Keratinocyte (primary cell): ENCODE measurements at regions not wholly inside any gene's neighbourhood (a gene's known extent, or its start where the extent isn't known, plus 50 kb on each side); places are given as distances from the start of the nearest gene placed in this dataset.

Experiments used
- DNase-seq: peaks from one replicate; pipeline ENCODE4 v3.0.0-alpha.2; 2011; ENCODE audit warnings: low read depth, missing footprints, low spot score
- FAIRE-seq: peaks from 2 replicates; lab custom pipeline; 2011; peaks lifted over from hg19 to GRCh38; lab: Jason Lieb, UNC
- H2AFZ ChIP-seq: 2 replicates; pipeline ENCODE4 v1.6.0; 2012; ENCODE audit warnings: low read length, control low read depth, inconsistent platforms; ENCODE audit not compliant: control insufficient read depth
- H3K27ac ChIP-seq: 2 replicates; pipeline ENCODE4 v1.5.1; 2011; ENCODE audit warnings: low read length; ENCODE audit not compliant: control insufficient read depth, insufficient read depth
- H3K27me3 ChIP-seq: 3 replicates; pipeline ENCODE4 v1.6.0; 2011; ENCODE audit warnings: low read length; ENCODE audit not compliant: control insufficient read depth, insufficient read depth; ENCODE audit errors: extremely low read depth
- H3K36me3 ChIP-seq, 2 experiments: 2 replicates in 1 of 2; 3 replicates in 1 of 2; pipeline ENCODE4 v1.5.1; 2011; ENCODE audit warnings: low read length in 2 of 2, mild to moderate bottlenecking in 1 of 2; ENCODE audit not compliant: control insufficient read depth in 2 of 2, insufficient read depth in 2 of 2; ENCODE audit errors: extremely low read depth in 1 of 2
- H3K4me1 ChIP-seq: 3 replicates; pipeline ENCODE4 v1.5.1; 2011; ENCODE audit warnings: low read length; ENCODE audit not compliant: control insufficient read depth, insufficient read depth; ENCODE audit errors: extremely low read depth
- H3K4me2 ChIP-seq: 3 replicates; pipeline ENCODE4 v1.6.0; 2011; ENCODE audit warnings: low read depth, low read length; ENCODE audit not compliant: control insufficient read depth, insufficient read depth; ENCODE audit errors: extremely low read depth
- H3K4me3 ChIP-seq, 3 experiments: fragments of 200-600 bp in 1 of 3; sonication (generic) in 1 of 3; 2 replicates in 2 of 3; 3 replicates in 1 of 3; pipeline ENCODE4 v1.5.1; 2011 to 2016; ENCODE audit warnings: low read length in 3 of 3, mild to moderate bottlenecking in 3 of 3, control low read depth in 2 of 3, inconsistent platforms in 1 of 3, low read depth in 1 of 3, mixed read lengths in 1 of 3, mixed run types in 1 of 3, moderate library complexity in 1 of 3; ENCODE audit not compliant: control insufficient read depth in 2 of 3, insufficient read depth in 2 of 3; ENCODE audit errors: extremely low read depth in 1 of 3
- H3K79me2 ChIP-seq: 2 replicates; pipeline ENCODE4 v1.6.0; 2012; ENCODE audit warnings: low read length; ENCODE audit not compliant: control insufficient read depth, insufficient read depth
- H3K9ac ChIP-seq: 3 replicates; pipeline ENCODE4 v1.6.0; 2011; ENCODE audit warnings: low read length; ENCODE audit not compliant: control insufficient read depth, insufficient read depth; ENCODE audit errors: extremely low read depth
- H3K9me1 ChIP-seq: 3 replicates; pipeline ENCODE4 v1.6.0; 2011; ENCODE audit warnings: low read length; ENCODE audit not compliant: control insufficient read depth, insufficient read depth; ENCODE audit errors: extremely low read depth
- H3K9me3 ChIP-seq: 2 replicates; pipeline ENCODE4 v1.5.1; 2012; ENCODE audit warnings: low read depth, low read length; ENCODE audit not compliant: control insufficient read depth
- H4K20me1 ChIP-seq: 3 replicates; pipeline ENCODE4 v1.6.0; 2011; ENCODE audit warnings: low read length; ENCODE audit not compliant: control insufficient read depth, insufficient read depth; ENCODE audit errors: extremely low read depth
- EZH2 ChIP-seq: IDR thresholded peaks from one replicate; pipeline ENCODE4 v1.6.1; 2012; ENCODE audit warnings: inconsistent platforms, mild to moderate bottlenecking, low read length, moderate library complexity
- dilution Hi-C: fragments of 300-500 bp; cut with MboI; formaldehyde crosslinking; loops from one replicate; pipeline ENCODE4 v1.7.0; 2020; ENCODE audit warnings: low sequenced_read_pairs; ENCODE audit not compliant: extremely low pct_ligation_motif_present
- TF ChIP-seq, protein P1 (sequence below), 3 experiments: IDR thresholded peaks in 1 of 3; conservative IDR thresholded peaks in 1 of 3; optimal IDR thresholded peaks in 1 of 3; 2 replicates in 2 of 3; 3 replicates in 1 of 3; pipeline versions ENCODE3 to v1.5.1; 2011; ENCODE audit warnings: low read length in 3 of 3, mild to moderate bottlenecking in 3 of 3, moderate library complexity in 2 of 3, control low read depth in 1 of 3, inconsistent platforms in 1 of 3; ENCODE audit not compliant: insufficient read depth in 2 of 3; ENCODE audit errors: extremely low read depth in 1 of 3

DNA sequence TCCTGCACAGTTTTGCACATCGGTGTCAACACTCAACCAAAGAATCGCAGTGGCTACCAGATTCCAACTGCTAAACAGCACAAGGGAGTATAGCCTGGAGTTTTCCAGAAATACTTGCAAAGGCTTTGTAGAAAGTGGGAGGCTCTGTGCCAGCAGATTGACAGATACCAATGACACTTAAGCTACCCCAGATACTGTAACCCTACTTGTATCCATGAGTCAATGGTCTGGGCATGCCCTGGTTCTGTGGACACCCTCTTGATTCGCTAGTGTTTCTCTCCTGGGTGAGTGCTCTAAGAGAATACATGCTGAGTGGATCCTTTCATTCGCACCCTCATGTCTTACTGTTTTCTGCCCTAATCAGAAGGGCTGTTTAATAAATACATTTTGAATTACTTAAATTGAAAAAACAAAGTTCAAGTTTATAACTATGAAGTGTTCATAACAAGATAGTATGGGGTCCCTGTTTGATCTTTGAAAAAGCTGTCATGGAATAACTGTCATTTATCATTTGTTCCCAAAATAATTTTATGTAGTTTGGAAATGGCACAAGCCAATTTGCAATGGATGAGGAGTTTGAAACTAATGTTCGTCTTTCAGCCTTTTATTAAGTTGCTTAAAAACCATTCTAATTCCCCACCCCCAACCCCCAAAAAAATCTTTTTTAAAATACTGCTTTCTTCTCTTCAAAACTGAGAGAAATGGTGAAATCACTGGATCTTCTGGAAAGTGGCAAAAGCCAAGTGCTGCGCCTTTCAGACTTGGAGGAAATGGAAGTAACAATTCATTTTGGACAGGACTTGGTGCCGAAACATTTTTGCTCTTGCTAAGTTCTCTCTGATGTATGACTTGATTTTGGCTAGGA lies 600.5 kb upstream of the TENM4 start:
- Histone ChIP-seq H3K4me3 (no peak overlapping the region), H4K20me1 (no peaks in the 10 kb centered on the region), H3K79me2 (no peaks in the 10 kb centered on the region), H3K4me1 (no peaks in the 10 kb centered on the region), H3K9ac (no peak overlapping the region), H3K4me2 (no peak overlapping the region), H3K27me3 (no peaks in the 10 kb centered on the region), H3K27ac (no peak overlapping the region), H3K36me3 (peaks cover 0 to 3% of the 10 kb centered on the region in 2 experiments), H3K9me3 (no peaks in the 10 kb centered on the region), H3K9me1 (no peaks in the 10 kb centered on the region), H2AFZ (no peak overlapping the region)
- dilution Hi-C loops, result no loop called here
- TF ChIP-seq, protein P1, sequence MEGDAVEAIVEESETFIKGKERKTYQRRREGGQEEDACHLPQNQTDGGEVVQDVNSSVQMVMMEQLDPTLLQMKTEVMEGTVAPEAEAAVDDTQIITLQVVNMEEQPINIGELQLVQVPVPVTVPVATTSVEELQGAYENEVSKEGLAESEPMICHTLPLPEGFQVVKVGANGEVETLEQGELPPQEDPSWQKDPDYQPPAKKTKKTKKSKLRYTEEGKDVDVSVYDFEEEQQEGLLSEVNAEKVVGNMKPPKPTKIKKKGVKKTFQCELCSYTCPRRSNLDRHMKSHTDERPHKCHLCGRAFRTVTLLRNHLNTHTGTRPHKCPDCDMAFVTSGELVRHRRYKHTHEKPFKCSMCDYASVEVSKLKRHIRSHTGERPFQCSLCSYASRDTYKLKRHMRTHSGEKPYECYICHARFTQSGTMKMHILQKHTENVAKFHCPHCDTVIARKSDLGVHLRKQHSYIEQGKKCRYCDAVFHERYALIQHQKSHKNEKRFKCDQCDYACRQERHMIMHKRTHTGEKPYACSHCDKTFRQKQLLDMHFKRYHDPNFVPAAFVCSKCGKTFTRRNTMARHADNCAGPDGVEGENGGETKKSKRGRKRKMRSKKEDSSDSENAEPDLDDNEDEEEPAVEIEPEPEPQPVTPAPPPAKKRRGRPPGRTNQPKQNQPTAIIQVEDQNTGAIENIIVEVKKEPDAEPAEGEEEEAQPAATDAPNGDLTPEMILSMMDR (optimal IDR thresholded peaks at IDR 0.05 in 1 of 3, IDR thresholded peaks at IDR 0.05 in 1 of 3, conservative IDR thresholded peaks at IDR 0.05 in 1 of 3; ENCODE audit: extremely low read depth in 1 of 3, insufficient read depth in 2 of 3, low read length in 3 of 3), result no peak
- TF ChIP-seq EZH2, result no peak
- no peak for FAIRE-seq
- DNase-seq, result no peak

- no peak for DNase-seq
- FAIRE-seq, result no peak
- Histone ChIP-seq H3K4me3 (no peak overlapping the region), H3K4me1 (no peaks in the 10 kb centered on the region), H4K20me1 (no peaks in the 10 kb centered on the region), H2AFZ (no peak overlapping the region), H3K27ac (no peak overlapping the region), H3K36me3 (no peaks in the 10 kb centered on the region), H3K27me3 (no peaks in the 10 kb centered on the region), H3K4me2 (no peak overlapping the region), H3K9me1 (no peaks in the 10 kb centered on the region), H3K9ac (no peak overlapping the region), H3K79me2 (no peaks in the 10 kb centered on the region), H3K9me3 (no peaks in the 10 kb centered on the region)
- TF ChIP-seq EZH2, result no peak
- TF ChIP-seq, protein P1 (optimal IDR thresholded peaks at IDR 0.05 in 1 of 3, IDR thresholded peaks at IDR 0.05 in 1 of 3, conservative IDR thresholded peaks at IDR 0.05 in 1 of 3; ENCODE audit: extremely low read depth in 1 of 3, insufficient read depth in 2 of 3, low read length in 3 of 3), result no peak
- dilution Hi-C loops, result no loop called here
Measured at GRCh38 chr11:80034801-80035200, 594.0 kb upstream of the TENM4 start.
